HepG2 (cell line): ENCODE measurements at regions not wholly inside any gene's neighbourhood (a gene's known extent, or its start where the extent isn't known, plus 50 kb on each side); places are given as distances from the start of the nearest gene placed in this dataset.

Experiments used
- ATAC-seq: fragments of 200-7000 bp; cut with Tn5 transposase; 3 replicates; pipeline ENCODE4 v1.9.1; 2020; ENCODE audit warnings: mild to moderate bottlenecking, moderate library complexity
- BruUV-seq: library from RNA; stranded (reverse); fragments of 400-500 nt; replicated peaks from 2 replicates; lab custom pipeline; 2021; lab: Mats Ljungman, UMichigan
- CTCF ChIA-PET: fragments of 300-600 bp; formaldehyde crosslinking; extraction: SDS; loops from one replicate; lab custom pipeline; 2021; ENCODE audit warnings: low total read pairs, inconsistent platforms, low intra/inter-chr PET ratio; lab: Yijun Ruan, JAX
- POLR2A ChIA-PET: fragments of 350-600 bp; sonication (Branson Sonifier 250); formaldehyde crosslinking; loops from one replicate; lab custom pipeline; 2020; ENCODE audit warnings: antibody characterized with exemption, inconsistent platforms; lab: Yijun Ruan, JAX
- DNase-seq: peaks from one replicate; pipeline ENCODE4 v3.0.0-alpha.2; 2015; ENCODE audit warnings: low spot score
- FAIRE-seq: peaks from 3 replicates; lab custom pipeline; 2011; peaks lifted over from hg19 to GRCh38; lab: Jason Lieb, UNC
- H2AFZ ChIP-seq: one replicate; pipeline ENCODE4 v1.6.1; 2011; ENCODE audit warnings: low read length, inconsistent platforms
- H3K27ac ChIP-seq: fragments of 300-600 bp; 3 replicates; pipeline ENCODE4 v1.8.0; 2011; ENCODE audit warnings: mixed run types, mild to moderate bottlenecking, mixed read lengths, low read length, inconsistent platforms; ENCODE audit not compliant: insufficient read depth; ENCODE audit errors: extremely low read length
- H3K27me3 ChIP-seq, 2 experiments: fragments of 200-600 bp in 1 of 2; 2 replicates in 1 of 2; 3 replicates in 1 of 2; pipeline versions ENCODE4 v1.6.0 to v1.8.0; 2011; ENCODE audit warnings: low read length in 2 of 2, mild to moderate bottlenecking in 2 of 2, moderate library complexity in 2 of 2, inconsistent platforms in 1 of 2; ENCODE audit not compliant: insufficient read depth in 2 of 2, control insufficient read depth in 1 of 2
- H3K36me3 ChIP-seq, 2 experiments: fragments of 200-600 bp in 1 of 2; replicated peaks in 1 of 2; 2 replicates in 1 of 2; 3 replicates in 1 of 2; pipeline versions ENCODE4 v1.5.1 to v1.8.0; 2011; ENCODE audit warnings: low read length in 2 of 2, inconsistent platforms in 1 of 2; ENCODE audit not compliant: insufficient read depth in 2 of 2, control insufficient read depth in 1 of 2
- H3K4me1 ChIP-seq: 2 replicates; pipeline ENCODE4 v1.5.1; 2012; ENCODE audit warnings: low read length, inconsistent platforms; ENCODE audit not compliant: insufficient read depth
- H3K4me2 ChIP-seq: 2 replicates; pipeline ENCODE4 v1.6.0; 2011; ENCODE audit warnings: low read depth, low read length, inconsistent platforms
- H3K4me3 ChIP-seq, 3 experiments: fragments of 200-600 bp in 1 of 3; sonication (generic), shearing (Covaris generic) in 1 of 3; replicated peaks in 1 of 3; 2 replicates each; pipeline ENCODE4 v1.5.1; 2011 to 2016; ENCODE audit warnings: low read length in 3 of 3, inconsistent platforms in 2 of 3, low read depth in 2 of 3, mild to moderate bottlenecking in 2 of 3, control low read depth in 1 of 3, mixed read lengths in 1 of 3; ENCODE audit not compliant: insufficient read depth in 1 of 3
- H3K79me2 ChIP-seq: one replicate; pipeline ENCODE4 v1.6.1; 2011; ENCODE audit warnings: low read length, inconsistent platforms; ENCODE audit not compliant: insufficient read depth
- H3K9ac ChIP-seq: 2 replicates; pipeline ENCODE4 v1.6.0; 2011; ENCODE audit warnings: mild to moderate bottlenecking, low read depth, low read length, inconsistent platforms; ENCODE audit not compliant: insufficient read depth
- H3K9me3 ChIP-seq: 2 replicates; pipeline ENCODE4 v1.5.1; 2012; ENCODE audit warnings: mild to moderate bottlenecking, low read length
- H4K20me1 ChIP-seq: 2 replicates; pipeline ENCODE4 v1.6.0; 2011; ENCODE audit warnings: inconsistent platforms, mild to moderate bottlenecking, low read length, moderate library complexity; ENCODE audit not compliant: insufficient read depth
- CCDC6 ChIP-seq: sonication (generic); formaldehyde crosslinking; IDR thresholded peaks from 2 replicates; pipeline ENCODE4 v1.8.1; 2022; ENCODE audit warnings: mild to moderate bottlenecking, missing genetic modification reagents, moderate library complexity
- DPF2 ChIP-seq: sonication (generic); formaldehyde crosslinking; IDR thresholded peaks from 2 replicates; pipeline ENCODE4 v1.4.0; 2020; ENCODE audit warnings: mild to moderate bottlenecking, low read depth, missing genetic modification reagents, borderline replicate concordance
- GATAD1 ChIP-seq: IDR thresholded peaks from 2 replicates; pipeline ENCODE4 v1.6.1; 2016; ENCODE audit warnings: missing genetic modification reagents, missing compliant biosample characterization
- NFE2 ChIP-seq: sonication (generic); formaldehyde crosslinking; IDR thresholded peaks from 2 replicates; pipeline ENCODE4 v1.4.0; 2020; ENCODE audit warnings: missing genetic modification reagents
- NR2C2 ChIP-seq: sonication (generic); formaldehyde crosslinking; IDR thresholded peaks from 2 replicates; pipeline ENCODE4 v1.4.0; 2020; ENCODE audit warnings: missing genetic modification reagents, mild to moderate bottlenecking, moderate library complexity, borderline replicate concordance
- SOX5 ChIP-seq: IDR thresholded peaks from 2 replicates; pipeline ENCODE4 v1.6.1; 2016; ENCODE audit warnings: borderline replicate concordance
- TFDP1 ChIP-seq: IDR thresholded peaks from 2 replicates; pipeline ENCODE4 v1.6.1; 2016; ENCODE audit warnings: missing compliant biosample characterization, missing genetic modification reagents, borderline replicate concordance
- XBP1 ChIP-seq: sonication (generic); formaldehyde crosslinking; IDR thresholded peaks from 2 replicates; pipeline ENCODE4 v1.5.0; 2020; ENCODE audit warnings: missing genetic modification reagents
- ZBTB46 ChIP-seq: sonication (generic); formaldehyde crosslinking; IDR thresholded peaks from 2 replicates; pipeline ENCODE4 v1.4.0; 2020; ENCODE audit warnings: mild to moderate bottlenecking, missing genetic modification reagents, borderline replicate concordance
- ZKSCAN5 ChIP-seq: sonication (generic); formaldehyde crosslinking; IDR thresholded peaks from 2 replicates; pipeline ENCODE4 v1.5.1; 2020; ENCODE audit warnings: mild to moderate bottlenecking, missing genetic modification reagents
- ZNF570 ChIP-seq: sonication (generic); formaldehyde crosslinking; IDR thresholded peaks from 2 replicates; pipeline ENCODE4 v1.4.0; 2020; ENCODE audit warnings: mild to moderate bottlenecking, missing genetic modification reagents, borderline replicate concordance
- ZNF605 ChIP-seq: sonication (generic); formaldehyde crosslinking; IDR thresholded peaks from 2 replicates; pipeline ENCODE4 v1.8.0; 2022; ENCODE audit warnings: mild to moderate bottlenecking, missing genetic modification reagents
- ZSCAN9 ChIP-seq: IDR thresholded peaks from 2 replicates; pipeline ENCODE4 v1.6.1; 2016; ENCODE audit warnings: borderline replicate concordance
- WGBS: methylation state at CpG from one replicate; pipeline ENCODE4 v1.1.6; 2017; ENCODE audit warnings: low lambda C conversion rate; 5-methylcytosine and 5-hydroxymethylcytosine counted together
- in situ Hi-C: cut with HindIII; loops from 2 replicates; pipeline ENCODE4 v1.10.0; 2017; ENCODE audit warnings: low pct_unique_long_range_greater_than_20kb; ENCODE audit not compliant: extremely low pct_ligation_motif_present
- intact Hi-C: fragments of 100-400 bp; cut with micrococcal nuclease; formaldehyde crosslinking; loops from one replicate; pipeline ENCODE4 v1.10.0; 2022; ENCODE audit not compliant: unreplicated experiment

DNA sequence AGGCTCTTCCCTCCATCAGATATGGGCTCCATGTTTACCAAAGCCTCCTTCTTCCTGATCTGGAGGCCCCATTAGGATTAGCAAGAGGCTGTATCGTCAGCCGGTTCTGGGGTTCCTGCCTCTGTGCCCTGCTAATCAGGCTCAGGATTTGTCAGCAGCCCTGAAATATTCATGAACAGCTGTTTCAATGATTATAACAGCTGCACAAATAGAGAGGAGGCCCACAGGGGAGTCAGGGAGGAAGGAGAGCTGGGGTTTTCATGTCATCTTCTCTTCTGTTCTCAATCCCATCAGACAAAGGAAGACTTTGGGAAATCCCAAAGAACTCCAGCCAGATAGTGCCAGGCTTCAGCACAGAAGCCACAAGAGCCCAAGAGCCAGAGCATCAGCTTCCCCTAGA, 72.3 kb upstream of the MMP2 start:
- WGBS: 0% methylated on average over 2 of the region's 2 CpGs
- Histone ChIP-seq H3K4me1 (no peaks in the 10 kb centered on the region), H4K20me1 (no peaks in the 10 kb centered on the region), H3K4me2 (no peak overlapping the region), H3K9ac (no peak overlapping the region), H3K27me3 (peaks cover 0 to 13% of the 10 kb centered on the region in 2 experiments; a peak in 2 of 5 replicates), H3K79me2 (no peaks in the 10 kb centered on the region), H3K27ac (no peak overlapping the region), H3K4me3 (no peak overlapping the region), H2AFZ (no peak overlapping the region), H3K36me3 (no peaks in the 10 kb centered on the region), H3K9me3 (no peaks in the 10 kb centered on the region)
- POLR2A ChIA-PET: no interaction called here
- TF ChIP-seq SOX5 (CRISPR knock-in tag): no peak
- TF ChIP-seq NFE2 (CRISPR knock-in tag): no peak
- no peak for TF ChIP-seq ZNF570 (CRISPR knock-in tag)
- no peak for TF ChIP-seq ZBTB46 (CRISPR knock-in tag)
- no peak for TF ChIP-seq TFDP1 (CRISPR knock-in tag)
- TF ChIP-seq CCDC6 (CRISPR knock-in tag): no peak
- no peak for TF ChIP-seq NR2C2 (CRISPR knock-in tag)
- TF ChIP-seq GATAD1 (CRISPR knock-in tag): no peak
- no peak for TF ChIP-seq ZNF605 (CRISPR knock-in tag)
- no peak for TF ChIP-seq ZSCAN9
- TF ChIP-seq ZKSCAN5 (CRISPR knock-in tag): no peak
- TF ChIP-seq XBP1 (CRISPR knock-in tag): no peak
- no peak for TF ChIP-seq DPF2
- intact Hi-C loops (no loop called here), in situ Hi-C loops (no loop called here)
- no TSS peak for BruUV-seq
- no peak for DNase-seq
- ATAC-seq: no peak
- no peak for FAIRE-seq
- CTCF ChIA-PET: no interaction called here
